ENCODE measurements at regions not wholly inside any gene's neighbourhood (a gene's known extent, or its start where the extent isn't known, plus 50 kb on each side); places are given as distances from the start of the nearest gene placed in this dataset.
"Not testable (repeated sequence)": the region's sequence is repeated elsewhere in the genome, so short reads cannot be mapped to it uniquely, and the experiment has no call there.

DNA sequence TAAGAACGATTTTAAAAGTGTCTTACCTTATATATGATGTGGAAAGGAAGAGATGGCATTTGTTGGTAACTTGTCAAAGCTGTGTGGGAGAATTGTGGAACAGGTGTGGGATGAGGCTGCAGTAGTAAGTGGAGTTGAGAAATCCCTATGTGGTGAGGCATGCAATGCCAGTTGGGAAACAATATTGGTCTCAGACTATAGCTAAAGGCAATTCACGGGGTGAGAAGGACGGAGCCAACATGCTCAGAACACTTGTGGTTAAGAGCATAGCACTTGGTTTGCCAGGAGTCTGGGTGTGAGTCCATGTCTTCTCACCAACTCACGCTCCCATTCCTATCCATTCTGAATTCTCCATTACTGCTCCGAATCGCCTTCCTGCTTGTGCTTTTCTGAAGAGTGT, 615.6 kb upstream of the ADAMTS9 start:
- DNase-seq, result no peak

DNA sequence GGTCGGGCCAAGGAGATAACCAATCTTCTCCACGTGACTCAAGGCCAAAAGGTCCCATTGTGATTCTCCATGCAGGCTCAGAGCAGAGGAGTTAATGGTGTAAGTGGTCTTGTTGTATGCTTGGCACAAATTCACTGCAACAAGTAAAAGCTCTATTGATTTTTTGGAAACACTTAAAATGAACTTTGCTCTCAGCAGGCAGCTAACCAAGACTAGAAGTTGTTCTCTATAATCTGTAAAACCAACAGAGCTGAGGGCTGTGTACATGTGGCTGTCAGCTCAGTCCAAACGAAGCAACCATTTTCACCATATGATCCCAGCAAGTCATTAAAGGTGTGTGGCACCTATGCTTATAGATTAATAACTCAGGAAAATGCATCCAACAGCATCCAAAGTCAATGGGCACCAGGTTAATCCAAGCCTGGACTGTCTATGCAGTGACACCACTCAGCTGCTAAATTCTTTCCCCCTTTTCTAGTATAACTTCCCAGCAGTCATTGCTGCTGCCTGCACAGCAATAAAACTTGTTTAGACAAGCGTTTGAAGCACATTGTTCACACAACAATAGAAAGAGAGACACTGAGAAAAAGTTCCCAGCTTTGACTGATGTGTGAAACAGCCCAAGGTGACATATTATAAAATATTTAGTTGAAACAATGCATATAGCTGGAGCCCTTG, 603.8 kb upstream of the ADAMTS9 start:
- no peak for DNase-seq

DNA sequence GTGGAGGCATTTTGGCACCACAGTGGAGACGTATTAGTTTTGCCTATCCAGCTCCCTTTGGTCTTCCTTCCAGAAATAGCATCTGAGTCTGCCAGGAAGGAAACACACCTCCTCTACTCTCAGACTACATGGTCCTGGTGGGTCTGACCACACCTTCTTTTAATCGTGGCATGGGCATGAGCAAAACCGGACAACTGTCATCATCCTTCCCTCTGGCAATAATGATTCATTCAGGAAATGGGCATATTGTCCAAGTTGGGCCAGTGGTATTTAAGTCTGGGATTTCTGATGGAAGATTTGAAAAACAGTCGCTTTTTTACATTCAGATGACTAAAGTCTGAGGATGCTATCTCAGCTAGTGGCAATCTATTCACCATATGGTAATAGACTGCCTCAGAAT, 601.0 kb upstream of the ADAMTS9 start:
- DNase-seq, result no peak

DNA sequence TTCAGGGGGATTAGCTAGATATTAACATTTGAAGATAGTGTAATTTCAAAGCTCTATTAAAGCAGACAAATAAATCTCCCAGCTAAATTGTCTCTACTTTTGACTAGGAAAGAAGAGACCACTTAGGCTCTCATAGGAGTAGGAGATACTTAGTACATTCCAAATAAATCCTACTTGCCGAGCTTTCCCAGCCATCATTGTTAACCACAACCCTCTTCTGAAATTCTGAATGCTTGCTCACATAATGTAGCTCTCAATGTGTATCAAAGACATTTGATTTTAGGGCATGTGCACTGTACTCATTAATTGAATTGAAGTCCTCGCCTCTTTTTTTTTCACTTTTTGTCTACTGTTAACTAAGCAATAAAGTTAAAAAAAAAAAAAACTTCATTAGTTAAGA, 598.2 kb upstream of the ADAMTS9 start:
- no peak for DNase-seq

DNA sequence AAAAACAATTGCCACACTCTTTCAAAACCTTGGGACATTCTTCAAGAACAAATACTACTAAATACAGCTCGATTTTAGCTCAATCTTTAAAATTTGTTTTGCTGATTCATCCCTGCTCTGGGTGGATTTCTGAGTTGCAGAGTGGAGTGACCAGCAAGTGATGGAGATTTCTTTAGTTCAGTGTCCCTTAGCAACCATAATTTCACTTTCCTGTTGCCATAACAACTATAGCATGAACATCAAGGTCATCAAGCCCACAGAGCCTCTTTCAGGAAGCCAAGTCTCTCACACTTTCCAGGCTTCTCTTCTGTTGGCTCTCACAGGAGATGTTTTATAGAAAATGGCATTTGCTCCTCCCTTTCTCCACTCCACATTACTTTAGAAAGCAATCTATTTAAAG, 597.2 kb upstream of the ADAMTS9 start:
- DNase-seq, result no peak

DNA sequence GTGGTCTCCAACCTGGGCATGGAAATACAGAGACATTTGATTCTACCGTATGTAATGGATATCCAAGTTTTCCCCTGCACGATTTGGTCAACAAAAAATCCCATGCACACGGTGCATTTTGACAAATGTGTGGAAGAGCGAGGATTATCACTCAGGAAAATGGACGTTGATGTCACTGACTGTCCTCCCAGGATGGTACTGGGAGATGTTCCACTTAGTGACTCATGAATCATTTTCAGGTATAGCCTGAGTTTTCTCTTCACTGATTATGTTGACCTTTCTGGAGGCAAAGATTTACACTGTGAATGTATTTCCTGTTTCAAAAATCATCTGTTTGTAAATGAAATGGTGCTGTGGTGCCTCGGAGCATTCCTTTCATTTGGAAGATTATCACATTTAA, 596.7 kb upstream of the ADAMTS9 start:
- no peak for DNase-seq

DNA sequence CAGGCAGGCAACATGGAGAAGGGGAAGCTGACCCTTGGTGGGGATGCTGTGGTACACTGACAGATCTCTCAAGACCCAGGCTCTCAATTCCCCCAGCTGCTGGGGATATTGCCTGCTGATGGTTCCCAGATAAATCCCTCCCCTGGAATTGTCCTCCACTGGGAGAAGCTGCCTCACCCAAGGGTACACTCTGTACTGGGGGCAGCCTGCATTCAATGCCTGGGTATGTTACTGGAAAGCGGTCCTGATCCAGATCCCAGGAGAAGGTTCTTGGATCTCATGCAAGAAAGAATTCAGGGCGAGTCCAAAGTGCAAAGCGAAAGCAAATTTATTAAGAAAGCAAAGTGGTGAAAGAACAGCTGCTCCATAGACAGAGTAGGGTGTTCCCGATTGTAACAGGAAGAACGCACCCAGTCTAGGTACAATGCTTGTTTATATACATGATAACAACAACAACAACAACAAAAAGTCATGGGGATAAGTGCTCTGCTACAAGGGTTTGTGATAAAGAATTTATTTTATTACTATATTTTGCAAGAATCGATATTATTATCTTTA, 591.5 kb upstream of the ADAMTS9 start:
- DNase-seq, result no peak

DNA sequence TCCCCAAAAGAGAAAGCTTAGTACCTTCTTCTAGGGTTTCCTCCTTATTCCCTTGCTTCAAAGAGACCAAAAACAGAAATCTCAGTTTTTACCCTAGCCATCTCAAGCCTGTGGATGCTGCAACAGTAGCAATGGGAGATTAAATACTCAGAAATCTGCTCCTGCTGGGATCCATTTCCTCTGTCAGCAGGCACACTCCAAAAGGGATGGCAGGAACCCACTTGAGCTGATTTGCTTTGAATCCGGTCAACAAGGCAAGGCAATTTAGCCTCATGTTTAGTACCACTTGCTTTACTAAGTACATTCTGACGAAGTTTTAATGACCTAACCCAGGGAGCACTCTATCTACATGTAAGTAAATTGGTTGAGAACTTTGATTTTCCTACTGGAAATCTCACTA, 590.0 kb upstream of the ADAMTS9 start:
- DNase-seq, result no peak

DNA sequence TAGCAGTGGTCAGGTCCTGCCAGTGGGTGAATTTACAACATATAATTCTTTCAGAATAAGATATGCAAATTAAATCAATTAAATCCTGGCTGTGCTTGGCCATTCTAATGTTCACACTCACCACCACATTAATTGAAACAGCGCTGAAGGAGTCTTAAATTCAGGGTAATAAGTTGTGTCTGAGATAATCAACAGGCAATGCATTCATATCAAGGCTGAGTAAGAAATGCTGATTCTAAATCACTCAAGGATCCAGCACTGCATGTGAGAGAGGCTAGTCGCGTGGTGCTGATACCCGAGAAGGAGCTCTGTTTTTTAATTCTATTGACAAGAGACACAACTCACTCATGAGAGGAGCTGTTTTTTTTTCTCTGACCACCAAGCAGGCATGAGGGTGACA, 588.8 kb upstream of the ADAMTS9 start:
- DNase-seq, result no peak

DNA sequence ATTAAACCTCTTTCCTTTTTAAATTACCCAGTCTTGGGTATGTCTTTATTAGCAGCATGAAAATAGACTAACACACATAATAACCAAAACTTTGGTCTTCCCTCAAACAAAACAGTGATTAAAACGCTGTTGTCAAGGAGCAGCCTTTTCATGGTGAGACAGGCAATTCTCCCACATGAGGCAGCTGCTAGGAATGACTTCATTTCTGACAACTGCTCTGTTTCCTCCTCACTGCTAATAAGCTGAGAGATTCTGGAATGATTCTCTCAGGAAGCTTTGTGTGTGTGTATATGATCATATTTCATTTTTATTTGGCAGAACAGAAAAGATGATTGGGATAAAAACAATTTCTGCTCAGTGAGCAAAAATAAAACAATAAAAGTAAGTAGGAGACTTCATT, 580.6 kb upstream of the ADAMTS9 start:
- DNase-seq, result no peak

DNA sequence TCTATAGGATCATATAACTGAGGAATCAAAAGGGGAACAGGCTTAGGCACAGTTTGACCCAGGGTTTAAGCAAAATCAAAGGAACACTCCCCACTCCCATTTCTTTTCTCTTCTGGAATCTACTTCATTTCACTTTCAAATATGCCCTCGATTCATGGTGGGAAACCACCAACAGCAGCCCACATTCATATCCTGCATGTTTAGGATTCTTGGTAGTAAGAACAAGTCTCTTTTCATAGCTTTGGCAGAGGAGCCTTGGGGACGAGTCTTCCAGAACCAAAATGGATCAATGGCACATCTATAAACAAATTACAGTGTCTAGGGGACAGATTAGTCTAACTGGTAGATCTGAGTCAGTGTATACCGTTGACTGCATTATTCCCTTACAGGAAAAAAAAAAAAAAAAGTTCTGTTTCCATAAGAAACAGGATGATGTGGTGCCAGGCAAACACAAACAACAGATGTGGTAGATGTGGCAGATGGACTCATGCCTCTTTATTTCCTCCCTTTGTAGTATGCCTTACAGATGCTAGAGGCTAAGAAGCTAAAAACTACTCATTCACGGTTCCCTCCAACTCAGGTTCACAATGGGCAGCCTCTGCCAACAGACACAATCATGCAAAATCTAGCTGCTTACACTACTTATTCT, 578.3 kb upstream of the ADAMTS9 start:
- DNase-seq, result no peak

DNA sequence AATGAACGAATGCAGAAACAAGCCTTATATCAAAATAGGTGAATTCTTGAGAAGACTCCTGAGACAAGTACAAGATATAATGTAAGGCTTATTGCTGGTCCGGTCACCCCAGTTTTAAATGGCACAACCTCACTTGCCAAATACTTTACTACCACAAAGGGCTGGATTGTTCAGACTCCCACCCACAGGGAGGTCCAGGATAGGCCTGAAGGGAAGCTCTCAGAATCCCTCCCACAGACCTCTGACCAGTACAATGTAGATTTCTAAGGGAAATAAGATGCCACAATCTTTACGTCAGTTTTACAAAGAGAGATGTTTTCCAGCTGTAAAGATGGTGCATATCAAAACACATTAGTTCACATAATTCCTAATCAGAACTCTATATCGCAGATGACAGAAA, 577.7 kb upstream of the ADAMTS9 start:
- no peak for DNase-seq

DNA sequence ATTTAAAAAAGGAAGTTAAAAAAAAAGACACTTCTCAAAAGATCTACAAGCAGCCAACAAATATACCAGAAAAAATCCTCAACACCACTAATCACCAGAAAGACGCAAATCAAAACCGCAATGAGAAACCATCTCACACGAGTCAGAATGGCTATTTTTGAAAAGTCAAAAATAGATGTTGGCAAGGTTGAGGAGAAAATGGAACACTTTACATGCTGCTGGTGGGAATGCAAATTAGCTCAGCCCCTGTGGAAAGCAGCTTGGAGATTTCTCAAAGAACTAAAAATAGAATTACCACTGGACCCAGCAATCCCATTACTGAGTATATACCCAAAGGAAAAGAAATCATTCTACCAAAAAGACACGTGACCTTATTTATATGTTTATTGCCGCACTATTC, 574.7 kb upstream of the ADAMTS9 start:
- no peak for DNase-seq

DNA sequence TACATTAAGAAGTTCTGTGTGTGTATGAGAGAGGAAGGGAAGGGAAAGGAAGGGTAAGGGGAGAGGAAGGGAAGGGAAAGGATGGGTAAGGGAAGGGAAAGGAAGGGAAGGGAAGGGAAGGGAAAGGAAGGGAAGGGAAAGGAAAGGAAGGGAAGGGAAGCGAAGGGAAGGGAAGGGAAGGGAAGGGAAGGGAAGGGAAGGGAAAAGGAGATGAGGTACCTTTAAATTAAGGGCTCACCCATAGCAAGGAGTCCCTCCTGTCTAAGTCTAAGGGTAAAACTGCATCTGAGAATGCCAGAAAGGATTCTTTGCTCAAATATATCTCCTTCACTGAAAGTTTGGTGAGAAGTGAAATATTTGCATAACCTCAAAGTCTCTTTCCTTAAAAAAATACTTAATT, 572.1 kb upstream of the ADAMTS9 start:
- no peak for DNase-seq

DNA sequence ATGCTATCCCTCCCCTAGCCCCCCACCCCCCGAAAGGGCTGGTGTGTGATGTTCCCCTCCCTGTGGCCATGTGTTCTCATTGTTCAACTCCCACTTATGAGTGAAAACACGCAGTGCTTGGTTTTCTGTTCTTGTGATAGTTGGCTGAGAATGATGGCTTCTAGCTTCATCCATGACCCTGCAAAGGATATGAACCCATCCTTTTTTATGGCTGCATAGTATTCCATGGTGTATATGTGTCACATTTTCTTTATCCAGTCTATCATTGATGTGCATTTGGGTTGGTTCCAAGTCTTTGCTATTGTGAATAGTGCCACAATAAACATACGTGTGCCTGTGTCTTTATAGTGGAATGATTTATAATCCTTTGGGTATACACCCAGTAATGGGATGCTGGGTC, 565.1 kb upstream of the ADAMTS9 start:
- not testable (repeated sequence) for DNase-seq

DNA sequence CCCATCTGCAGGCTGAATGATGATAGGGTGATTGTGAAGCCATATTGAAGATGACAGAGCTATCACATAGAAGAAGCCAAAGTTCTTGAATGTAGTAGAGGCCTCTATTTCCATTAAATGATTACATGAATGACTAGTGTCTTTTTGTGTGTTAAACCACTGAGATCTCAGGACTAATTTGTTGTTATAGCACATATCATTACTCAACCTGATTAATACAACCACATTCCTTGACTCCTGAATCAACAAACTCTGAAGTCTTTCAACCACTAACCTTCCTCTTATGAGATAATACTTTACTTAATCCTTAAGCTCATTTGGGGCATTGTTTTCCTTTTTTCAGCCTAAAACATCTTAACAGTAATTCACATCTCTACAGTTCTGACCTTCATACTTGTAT, 564.5 kb upstream of the ADAMTS9 start:
- no peak for DNase-seq

DNA sequence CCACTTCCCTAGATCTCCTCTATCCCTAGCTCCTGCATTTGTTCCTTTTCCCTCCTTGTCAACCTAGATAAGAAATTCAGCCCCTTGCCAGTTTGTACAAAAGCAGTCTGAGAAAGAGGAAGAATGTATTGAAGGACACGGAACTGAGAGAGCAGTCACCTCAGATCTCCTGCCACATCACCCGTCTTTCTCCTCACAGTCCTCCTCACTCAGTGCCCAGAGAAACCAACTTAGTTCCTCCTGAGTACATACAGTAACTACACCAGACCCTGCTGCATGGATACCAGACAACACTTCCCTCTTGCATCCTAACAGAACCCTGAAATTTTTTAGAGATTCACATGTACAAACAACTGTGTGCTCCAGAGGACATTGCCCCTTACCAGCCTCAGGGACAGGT, 563.6 kb upstream of the ADAMTS9 start:
- no peak for DNase-seq

DNA sequence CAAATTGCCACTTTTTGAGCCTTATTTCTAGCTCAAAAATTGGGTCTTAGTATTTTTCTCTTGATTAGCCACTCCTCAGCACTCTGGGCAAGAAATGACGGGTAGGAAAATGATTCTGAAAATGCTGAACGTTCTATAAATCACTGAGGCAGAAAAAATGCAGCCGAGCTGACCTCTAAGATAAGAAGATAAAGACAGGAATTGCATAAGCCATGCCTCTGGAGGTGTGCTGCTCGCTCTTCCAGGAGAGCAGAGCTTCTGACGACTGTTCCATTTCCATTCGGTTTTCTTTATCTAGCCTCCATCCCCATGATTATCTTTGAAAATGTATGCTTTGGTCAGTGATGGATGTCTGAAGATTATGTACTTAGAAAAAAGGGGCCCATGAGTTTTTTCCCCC, 558.8 kb upstream of the ADAMTS9 start:
- DNase-seq, result no peak

DNA sequence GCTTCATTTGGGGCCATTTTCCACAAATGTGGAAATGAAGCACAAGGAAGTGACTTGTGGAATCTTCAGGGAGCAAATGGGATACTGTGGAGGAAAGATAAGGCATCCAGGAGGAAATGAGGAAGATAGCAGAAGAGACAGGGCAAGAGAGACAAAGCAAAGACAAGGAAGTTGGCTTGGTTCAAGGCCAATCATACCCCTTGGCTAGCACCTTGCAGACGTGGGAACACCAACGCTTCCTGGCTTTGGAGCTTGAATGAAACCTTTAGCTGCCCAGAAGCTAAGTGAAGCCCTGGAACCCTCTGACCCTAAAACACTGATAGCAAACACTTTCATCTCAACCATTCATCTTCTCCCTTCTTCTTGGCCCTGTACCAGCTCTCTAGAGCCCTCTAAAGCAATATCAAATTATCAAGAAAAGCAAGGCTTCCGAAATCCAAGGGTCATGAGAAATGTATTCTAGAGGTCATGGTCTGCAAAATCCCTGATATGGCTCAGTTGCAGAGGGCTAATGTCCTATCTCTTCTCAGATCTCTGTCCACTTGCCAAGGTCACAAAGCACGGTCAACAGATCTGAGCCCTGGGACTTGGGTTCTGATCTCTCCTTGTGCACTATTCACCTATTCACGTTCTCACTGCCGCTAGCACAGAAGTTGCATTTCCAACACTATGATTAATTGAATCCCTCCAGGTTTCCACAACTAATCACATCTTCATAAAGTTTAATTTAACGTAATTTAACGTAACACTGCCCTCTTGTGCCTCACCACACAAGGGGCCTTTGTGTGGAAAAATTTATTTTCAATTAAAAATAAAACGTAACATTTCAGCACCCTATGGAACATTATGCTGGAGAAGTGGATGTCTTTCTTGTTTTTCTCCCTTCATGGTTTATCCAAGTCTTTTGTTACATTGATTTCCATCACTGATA, 557.6 kb upstream of the ADAMTS9 start:
- DNase-seq, result no peak

DNA sequence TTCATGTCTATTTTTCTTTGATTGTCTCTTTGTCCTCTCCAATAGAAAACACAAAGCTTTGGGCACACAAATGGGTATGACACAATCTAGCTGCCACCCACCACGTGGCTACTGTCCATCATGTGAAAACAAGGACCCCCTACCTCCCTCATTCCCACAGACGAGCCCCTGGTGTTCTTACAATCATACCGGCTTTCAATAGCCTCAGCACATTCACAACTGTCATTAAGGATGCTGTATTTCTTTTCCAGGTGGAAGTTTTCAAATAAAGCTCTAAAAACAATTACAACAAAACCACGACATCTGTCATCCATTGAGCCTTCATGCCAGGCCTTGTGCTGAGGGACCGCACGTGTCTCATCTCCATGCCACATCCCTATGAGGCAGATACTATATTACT, 552.6 kb upstream of the ADAMTS9 start:
- no peak for DNase-seq

DNA sequence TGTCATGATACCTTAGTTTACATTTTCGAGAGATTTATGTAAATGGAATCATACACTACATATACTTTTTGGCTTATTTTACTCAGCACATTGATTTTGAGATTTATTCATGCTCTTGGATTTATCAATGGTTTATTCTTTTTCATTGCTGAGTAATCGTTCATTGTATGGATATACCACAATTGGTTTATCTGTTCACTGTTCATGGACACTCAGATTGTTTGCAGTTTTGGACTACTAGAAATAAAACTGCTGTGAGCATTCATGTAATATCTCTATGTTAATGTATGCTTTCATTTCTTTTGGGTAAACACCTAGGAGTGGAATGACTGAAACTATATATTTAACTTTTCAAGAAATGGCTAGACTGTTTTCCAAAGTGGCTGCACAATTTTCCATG, 550.9 kb upstream of the ADAMTS9 start:
- no peak for DNase-seq

DNA sequence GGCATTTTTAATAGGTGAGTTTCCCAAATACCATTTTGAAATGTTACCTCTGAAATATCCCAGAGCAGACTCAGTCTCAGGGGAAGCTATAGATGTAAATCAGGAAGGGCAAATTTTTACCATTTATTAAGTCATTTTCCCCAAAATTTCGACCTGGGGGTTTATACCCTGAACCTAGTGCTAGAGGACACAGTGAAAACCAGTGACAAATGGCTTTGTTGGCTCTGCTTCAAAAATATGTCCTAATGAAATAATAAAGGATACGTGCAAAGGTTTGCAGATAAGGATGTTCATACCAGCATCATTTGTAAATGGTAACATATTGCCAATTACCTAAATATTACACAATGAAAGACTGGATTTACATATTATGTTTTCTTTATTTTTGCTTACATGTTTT, 546.7 kb upstream of the ADAMTS9 start:
- DNase-seq, result no peak

DNA sequence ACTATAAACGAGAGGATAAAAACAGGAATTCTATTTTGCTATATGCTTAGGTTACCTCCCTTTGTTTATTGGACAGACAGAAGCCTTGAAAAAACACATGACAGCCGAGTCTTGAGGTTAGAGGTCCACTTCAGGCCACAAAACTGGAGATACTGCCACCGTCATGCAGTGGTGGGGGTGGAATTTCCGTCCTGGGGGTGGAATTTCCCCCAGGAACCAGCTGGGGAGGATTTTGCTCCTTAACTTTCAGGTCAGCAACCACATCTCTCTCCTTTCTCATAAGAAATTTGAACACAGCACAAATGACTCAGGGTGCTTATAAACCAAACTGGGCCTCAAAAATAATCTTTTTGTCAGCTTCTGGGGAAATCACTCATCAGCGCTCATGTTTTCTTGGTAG, 545.8 kb upstream of the ADAMTS9 start:
- no peak for DNase-seq

DNA sequence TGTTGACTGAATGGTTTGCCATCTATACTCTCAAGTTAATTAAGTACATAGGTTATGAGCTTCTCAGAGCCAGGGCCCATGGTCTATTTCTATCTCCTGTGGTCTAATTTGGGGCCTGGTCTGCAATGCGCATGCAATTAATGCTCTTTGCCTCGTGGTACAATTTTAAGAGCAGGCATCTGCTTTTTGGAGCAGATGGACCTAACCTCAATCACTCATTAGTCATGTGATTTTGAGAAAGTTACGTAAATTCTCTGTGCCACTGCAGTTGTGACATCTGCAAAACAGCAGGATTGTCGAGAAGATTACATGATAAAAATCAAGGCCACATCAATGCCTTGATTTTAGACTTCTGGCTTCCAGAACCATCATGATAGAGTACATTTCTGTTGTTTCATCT, 543.7 kb upstream of the ADAMTS9 start:
- DNase-seq, result no peak

Measured in activated CD4-positive, alpha-beta T cell treated with anti-CD3 and anti-CD28 coated beads, Interleukin-2, Interleukin-6, amounts not matched to agents 100 ng/mL and 50 ng/mL, durations not matched to agents 16 hours and 8 hours (primary cell).